HG03354 (cell line): ENCODE measurements at regions not wholly inside any gene's neighbourhood (a gene's known extent, or its start where the extent isn't known, plus 50 kb on each side); places are given as distances from the start of the nearest gene placed in this dataset.

Experiments used
- ATAC-seq: cut with Tn5 transposase; IDR thresholded peaks from one replicate; pipeline ENCODE4 v1.9.1; 2021; ENCODE audit warnings: mild to moderate bottlenecking; ENCODE audit not compliant: unreplicated experiment, poor library complexity, severe bottlenecking

DNA sequence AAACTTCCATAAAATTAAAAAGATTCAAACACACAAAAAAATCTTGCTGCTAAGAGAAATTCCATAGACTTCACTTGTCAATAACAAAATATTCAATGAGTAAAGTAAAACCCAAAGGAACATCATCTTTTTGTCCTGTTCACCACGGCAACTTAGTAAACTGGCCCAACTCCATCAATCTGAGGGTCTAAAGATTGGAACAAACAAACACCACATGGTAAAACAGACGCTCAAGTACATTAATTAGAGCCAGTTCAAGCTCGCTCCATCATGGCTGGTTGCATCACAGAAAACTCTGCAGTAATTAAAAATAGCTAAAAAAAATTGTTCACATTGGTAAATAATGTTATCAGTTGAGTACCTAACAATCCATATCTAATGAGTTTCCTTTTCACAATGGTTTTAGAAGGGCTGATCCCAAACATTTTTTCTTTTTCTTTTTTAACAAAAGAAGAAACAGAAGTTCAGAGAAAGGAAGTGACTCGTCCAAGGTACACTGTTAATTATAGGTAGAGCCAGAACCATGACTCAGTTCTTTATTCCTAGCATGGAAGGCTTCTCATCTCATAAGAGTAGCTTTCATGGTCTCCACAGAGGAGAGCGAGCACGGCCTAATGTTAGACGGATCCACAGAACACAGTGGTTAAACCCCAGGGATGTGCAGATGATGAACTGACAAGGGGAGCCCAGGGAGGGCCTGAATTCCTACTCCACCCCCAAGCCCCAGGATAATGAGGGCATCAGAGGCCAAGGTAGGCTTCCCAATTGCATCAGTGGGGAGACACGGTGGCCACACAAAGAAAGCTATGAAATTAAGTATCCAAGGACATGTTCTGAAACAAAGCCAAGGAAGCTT, 79.2 kb upstream of the ARHGEF3 start:
- no peak for ATAC-seq

DNA sequence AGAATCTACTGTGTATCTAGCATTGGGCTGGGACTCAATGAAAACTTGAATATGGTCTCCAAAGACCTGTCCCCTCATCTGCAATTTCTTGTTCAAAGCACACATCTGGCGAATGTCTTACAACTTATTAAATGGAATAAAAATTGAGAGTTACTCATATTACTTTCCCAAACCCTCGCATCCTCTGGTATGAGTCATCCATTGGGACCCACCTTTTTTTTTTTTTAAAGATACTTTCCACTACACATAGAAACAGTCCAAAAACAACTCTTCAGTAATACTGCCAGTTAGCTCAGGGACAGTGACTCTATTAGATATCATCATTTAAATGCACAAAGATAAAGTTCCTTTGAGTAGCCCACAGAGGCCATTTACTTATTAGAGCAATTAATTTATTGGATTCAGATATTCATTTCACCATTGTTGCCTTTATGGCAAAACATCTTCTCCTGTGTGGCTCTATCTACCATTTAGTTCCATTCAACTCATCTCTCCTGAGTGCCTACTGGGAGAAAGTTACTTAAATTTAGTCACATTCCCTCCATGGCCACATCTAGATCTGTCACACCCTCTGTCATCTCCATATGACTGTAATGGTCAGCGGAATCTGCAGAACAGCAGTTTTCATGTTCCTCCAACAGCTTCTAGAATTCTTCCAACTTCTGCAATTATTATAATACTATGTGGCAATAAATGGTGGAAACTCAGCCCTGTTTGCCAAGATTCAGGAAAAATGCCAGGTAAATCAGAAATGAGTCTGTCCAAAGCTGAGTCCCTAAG, 77.9 kb upstream of the ARHGEF3 start:
- no peak for ATAC-seq

DNA sequence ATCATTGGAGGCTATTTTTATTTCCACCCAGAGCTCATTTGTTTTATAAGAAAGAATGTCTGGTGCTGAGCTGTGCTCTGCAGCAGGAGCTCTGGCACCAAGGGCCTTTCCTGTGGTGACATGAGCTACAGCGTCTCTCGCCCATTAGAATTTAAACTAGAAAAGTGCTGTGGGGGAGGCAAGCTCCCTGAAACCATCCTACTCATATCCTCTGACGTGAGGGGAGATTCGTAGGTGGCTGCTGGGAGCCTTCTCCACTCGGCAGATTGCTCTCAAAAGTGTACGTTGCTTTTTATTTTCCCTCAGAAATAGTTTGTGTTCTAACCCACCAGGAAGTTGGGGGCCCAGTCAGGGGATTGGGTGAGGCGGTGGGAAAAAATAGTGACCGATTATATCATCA, 76.3 kb upstream of the ARHGEF3 start:
- ATAC-seq, result no peak

GRCh38 chr3:56876916-56877315, 75.2 kb upstream of the ARHGEF3 start:
- ATAC-seq, result no peak

DNA sequence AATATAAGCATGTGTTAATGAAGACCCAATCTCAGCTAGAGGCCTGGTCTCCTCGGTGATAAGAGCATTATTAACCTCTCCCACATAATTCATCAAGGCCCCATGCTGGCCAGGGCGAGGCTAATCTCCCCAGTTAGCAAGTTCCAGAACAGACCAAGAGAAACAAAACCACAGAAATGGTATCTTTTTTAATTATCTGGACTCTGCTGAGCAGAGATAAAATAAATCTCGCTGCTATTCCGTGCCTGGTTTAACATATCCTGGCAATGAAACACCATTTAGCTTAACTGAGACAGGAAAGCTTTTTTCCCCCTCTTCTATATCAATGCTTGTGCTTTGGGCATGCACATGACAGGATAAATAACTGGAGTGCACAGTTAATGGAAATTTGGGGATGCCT, 72.5 kb upstream of the ARHGEF3 start:
- no peak for ATAC-seq

- no peak for ATAC-seq
Measured at GRCh38 chr3:56870436-56870835, 68.7 kb upstream of the ARHGEF3 start.

- no peak for ATAC-seq
Measured at GRCh38 chr3:56869157-56869889, 67.6 kb upstream of the ARHGEF3 start.

DNA sequence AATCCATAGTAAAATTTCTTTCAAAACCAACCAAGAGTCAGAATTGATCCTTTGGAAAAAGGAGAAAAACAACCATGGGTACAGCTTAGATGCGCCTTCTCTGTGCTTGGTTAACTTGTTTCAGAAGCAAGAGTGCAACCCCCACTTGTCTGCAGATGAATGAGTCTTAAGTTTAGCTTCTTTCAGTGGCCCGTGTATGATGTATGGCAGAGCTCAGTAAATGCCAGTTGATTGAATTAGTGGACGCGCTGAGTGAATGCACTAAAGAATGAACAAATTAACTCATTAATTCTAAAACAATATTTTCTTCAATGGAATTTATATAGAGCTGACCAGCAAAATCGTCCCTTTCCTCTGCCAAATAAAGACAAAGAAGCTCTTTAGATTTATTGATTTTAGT, 67.0 kb upstream of the ARHGEF3 start:
- no peak for ATAC-seq

DNA sequence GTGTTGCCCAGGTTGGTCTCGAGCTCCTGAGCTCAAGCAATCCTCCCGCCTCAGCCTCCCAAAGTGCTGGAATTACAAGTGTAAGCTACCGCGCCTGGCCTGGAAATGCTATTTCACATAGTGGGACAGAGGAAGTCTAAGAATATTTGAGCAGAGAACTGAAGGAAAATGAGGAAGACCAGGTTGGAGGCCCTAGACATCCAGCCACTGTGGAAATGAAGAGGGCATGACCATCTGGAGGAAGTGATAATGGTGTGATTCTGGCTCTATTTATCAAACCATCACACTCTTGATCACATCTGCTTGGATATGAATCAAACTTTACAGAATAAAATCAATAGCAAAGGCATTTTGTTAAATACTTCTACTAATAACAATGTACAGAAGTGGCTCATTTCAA, 65.9 kb upstream of the ARHGEF3 start:
- ATAC-seq, result no peak

DNA sequence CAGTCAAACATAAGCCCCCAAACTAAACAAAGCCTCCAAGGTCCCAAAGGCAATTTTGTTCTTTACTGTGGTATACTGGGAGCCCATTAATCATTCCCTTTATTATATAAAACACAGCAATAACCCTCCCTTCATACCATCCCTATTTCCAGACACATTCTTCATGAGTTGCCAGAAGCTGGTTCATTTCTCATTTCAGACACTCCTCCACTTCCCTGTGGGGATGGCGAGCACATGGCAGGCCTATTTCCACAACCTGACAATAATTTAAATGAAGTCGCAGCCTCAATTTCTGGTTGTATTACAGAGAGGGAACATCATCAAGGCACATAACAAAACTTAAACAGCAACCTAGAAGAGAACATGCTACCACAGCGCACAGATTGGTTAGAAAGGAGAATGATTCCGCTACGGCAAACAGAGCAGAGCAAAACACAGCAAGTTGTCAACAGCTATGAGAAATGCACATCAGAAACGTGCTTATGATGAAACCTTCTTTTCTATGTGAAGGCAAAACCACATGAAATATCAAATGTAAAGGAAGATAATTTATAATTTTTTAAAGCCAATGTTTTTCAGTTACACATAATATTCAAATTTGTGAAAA, 63.3 kb upstream of the ARHGEF3 start:
- no peak for ATAC-seq

DNA sequence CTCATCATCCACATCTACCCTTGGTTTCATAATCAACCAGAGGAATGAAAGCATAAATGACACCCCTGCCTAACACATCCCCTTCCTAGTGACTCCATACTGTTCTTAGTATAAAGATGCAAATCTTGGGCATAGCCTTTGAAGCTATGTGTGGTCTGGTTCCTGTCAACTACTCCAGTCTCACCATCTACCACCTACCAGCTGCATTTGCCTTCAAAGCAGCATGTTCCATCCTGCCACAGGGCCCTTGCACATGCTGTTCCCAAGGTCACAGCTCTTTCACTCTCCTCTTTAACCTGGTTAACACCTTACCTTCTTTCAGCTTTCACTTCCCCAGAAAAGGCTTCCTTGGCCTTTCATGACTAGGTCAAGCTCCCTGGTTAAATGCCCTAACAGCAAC, 62.3 kb upstream of the ARHGEF3 start:
- no peak for ATAC-seq

DNA sequence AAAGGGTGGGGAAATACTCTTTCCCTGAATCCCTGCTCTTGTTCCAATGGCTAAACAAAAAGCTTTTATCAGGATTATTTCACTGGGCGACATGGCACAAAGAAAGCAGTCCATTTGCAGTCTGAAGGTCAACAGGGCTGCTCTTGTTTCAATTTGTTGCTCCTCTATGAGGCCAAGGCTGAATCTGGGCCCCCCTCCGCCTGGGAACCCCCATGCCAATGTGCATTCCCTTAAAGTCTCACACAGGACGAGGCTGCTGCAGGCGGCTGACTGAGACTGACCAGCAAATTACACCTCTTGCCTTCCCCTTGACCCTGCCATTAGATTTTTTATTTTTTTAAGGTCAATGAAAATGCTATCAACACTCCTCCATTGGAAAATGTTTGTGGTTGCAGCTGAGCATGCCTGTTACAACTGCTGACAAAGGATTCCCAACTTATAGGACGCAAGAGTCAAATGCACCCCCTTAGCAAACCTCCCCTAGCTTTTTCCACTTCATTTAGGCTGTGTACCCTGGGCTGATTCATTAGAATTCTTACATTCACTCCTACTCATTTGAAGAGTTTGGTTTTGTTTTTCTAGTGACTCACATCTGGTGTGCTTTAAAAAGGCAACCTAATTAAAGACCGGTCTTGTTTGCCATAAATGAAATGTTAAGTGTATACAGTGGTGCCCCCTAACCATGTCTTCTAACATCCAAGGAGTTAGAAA, 60.8 kb upstream of the ARHGEF3 start:
- ATAC-seq, result no peak

DNA sequence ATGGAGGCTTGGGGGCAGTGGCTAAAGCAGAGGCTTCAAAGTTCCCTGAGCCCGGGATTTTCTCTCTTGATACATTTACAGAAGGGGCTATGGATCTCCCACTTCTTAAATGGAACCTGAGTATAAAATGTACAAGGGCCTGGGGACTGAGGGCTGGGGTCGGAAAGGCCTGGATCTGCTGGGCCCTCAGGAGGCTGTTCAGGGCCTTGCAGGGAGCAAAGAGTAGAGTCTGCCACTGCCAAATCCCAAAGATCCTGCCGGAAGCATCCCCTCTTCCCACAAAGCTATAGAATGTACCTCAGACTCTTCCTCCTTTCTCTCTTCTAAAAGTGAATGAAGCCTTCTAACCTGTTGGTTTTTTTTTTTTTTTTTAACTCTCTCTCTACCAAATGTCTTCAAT, 59.8 kb upstream of the ARHGEF3 start:
- ATAC-seq, result no peak

DNA sequence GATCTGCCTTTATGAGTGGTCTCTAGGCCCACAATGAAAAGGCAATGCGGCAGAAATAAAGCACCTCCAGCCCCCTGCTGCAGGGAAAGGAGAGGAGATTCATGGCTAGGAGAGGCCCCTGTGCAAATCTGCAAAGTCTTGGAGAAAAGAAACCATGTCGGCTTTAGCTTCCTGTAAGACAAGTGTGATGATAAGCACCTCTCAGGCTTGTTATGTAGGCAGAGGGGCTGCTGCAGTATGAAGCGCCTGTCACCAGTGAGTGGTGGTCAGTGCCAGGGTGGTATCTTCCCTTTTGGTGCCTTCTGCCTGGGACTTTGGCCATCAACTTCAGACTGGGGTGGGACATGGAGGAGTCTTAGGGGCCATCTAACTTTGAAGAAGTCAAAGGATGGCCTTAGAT, 59.2 kb upstream of the ARHGEF3 start:
- no peak for ATAC-seq

DNA sequence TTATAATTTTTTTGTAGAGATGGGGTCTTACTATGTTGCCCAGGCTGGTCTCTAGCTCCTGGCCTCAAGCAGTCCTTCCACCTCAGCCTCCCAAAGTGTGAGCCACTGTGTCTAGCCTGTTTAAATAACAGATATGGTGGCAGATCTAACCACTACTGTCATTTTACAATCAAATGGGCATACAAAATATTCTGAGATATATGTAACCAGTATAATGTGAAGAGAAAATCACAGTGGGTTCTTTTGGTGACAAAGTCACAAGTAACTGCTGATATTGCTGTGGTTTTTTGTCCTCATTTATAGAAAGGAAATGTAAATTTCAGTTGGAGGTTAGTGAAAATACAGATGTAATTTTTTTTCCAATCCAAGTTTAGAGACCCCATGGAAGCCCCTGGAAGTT, 58.6 kb upstream of the ARHGEF3 start:
- ATAC-seq, result no peak

GRCh38 chr3:56858331-56858730, 56.6 kb upstream of the ARHGEF3 start:
- no peak for ATAC-seq

DNA sequence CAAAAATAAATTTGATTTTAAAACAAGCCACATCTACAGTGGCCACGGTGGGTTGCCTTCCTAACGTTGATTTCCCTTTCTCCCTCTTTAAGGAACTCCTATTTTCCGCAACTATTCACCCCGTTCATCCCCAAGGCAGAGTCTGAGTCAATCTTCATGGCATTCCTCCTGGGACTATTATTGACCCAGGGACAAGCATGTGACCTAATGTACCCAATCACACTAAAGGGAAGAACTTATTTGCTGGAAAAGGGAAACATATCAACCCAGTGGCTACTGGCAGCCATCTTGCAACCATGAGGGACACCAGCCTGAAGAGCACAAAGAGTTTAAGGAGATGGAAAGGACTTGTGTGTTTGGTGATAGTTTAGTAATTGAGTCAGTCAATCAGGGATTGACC, 55.4 kb upstream of the ARHGEF3 start:
- ATAC-seq, result no peak

- ATAC-seq, result no peak
Measured at GRCh38 chr3:56856752-56857151, 55.0 kb upstream of the ARHGEF3 start.

- ATAC-seq, result no peak
Measured at GRCh38 chr3:56855856-56856512, 54.2 kb upstream of the ARHGEF3 start.
